ENCODE measurements at regions not wholly inside any gene's neighbourhood (a gene's known extent, or its start where the extent isn't known, plus 50 kb on each side); places are given as distances from the start of the nearest gene placed in this dataset.

DNA sequence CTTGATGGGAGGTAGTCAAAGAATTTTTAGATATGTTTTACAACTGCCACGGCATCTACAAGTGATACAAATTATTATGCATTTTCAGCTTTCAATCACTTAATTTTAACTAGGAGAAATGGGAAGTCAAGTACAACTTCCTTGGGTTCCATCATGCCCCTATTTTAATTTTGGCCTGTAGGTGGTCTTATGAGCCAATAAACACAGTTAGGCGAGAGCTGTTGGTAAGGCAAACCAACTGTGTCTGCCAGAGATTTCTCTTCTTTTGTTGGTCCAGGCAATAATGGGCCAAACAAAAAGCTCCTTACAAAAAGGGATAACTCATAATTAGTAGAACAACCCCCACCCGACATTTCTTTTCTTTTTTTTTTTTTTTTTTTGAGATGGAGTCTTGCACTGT is 63.3 kb upstream of the ARX start:
- intact Hi-C loops (cut with DNase I): no loop called here
- TF ChIP-seq CTCF (IDR thresholded peaks at IDR 0.05) (no peak), POLR2A (IDR thresholded peaks at IDR 0.05) (no peak), POLR2AphosphoS5 (IDR thresholded peaks at IDR 0.05; ENCODE audit: insufficient read depth in 1 of 2, low read depth in 1 of 2) (no peak)
- Histone ChIP-seq H3K27ac (no peak overlapping the region), H3K27me3 (no peaks in the 10 kb centered on the region), H3K36me3 (no peaks in the 10 kb centered on the region), H3K9me3 (no peaks in the 10 kb centered on the region), H3K4me1 (no peaks in the 10 kb centered on the region), H3K4me3 (no peak overlapping the region)
- DNase-seq (ENCODE audit: extremely low spot score in 2 of 2): no peak

GRCh38 chrX:25076941-25077500 is 61.3 kb upstream of the ARX start:
- H3K9me3 ChIP-seq: no peaks in the 10 kb centered on the region
- no peaks in the 10 kb centered on the region for H3K36me3 ChIP-seq
- intact Hi-C loops (cut with DNase I): no loop called here
- no peaks in the 10 kb centered on the region for H3K4me1 ChIP-seq
- no peak overlapping the region for H3K27ac ChIP-seq
- no peak overlapping the region for H3K4me3 ChIP-seq
- no peaks in the 10 kb centered on the region for H3K27me3 ChIP-seq
- TF ChIP-seq POLR2AphosphoS5 (IDR thresholded peaks at IDR 0.05; ENCODE audit: insufficient read depth in 1 of 2, low read depth in 1 of 2) (no peak), CTCF (IDR thresholded peaks at IDR 0.05) (no peak), POLR2A (IDR thresholded peaks at IDR 0.05) (no peak)
- no peak for DNase-seq (ENCODE audit: extremely low spot score in 2 of 2)

DNA sequence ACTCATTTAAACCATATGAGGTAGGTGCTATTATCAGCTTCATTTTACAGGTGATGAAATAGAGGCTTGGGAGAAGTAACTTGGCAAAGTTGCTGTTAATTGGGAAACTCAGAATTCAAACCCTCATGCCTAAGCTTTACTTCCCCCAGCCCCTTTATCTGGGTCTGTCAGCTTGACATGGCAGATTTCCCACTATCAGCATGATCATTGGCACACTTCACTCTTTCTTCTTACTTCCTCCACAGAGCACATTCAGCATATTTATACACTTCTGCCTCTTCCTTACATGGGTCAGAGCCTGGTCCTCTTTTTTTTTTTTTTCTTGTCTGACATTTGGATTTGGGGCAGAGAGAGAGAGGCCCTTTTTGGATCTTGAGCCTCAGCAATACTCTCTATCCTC is 56.5 kb upstream of the ARX start:
- Histone ChIP-seq H3K4me1 (no peaks in the 10 kb centered on the region), H3K9me3 (no peaks in the 10 kb centered on the region), H3K27me3 (no peaks in the 10 kb centered on the region), H3K36me3 (no peaks in the 10 kb centered on the region), H3K4me3 (no peak overlapping the region), H3K27ac (no peak overlapping the region)
- TF ChIP-seq POLR2A (IDR thresholded peaks at IDR 0.05): no peak
- no peak for TF ChIP-seq CTCF (IDR thresholded peaks at IDR 0.05)
- no peak for TF ChIP-seq POLR2AphosphoS5 (IDR thresholded peaks at IDR 0.05; ENCODE audit: insufficient read depth in 1 of 2, low read depth in 1 of 2)
- no peak for DNase-seq (ENCODE audit: extremely low spot score in 2 of 2)
- intact Hi-C loops (cut with DNase I): no loop called here

- Histone ChIP-seq H3K9me3 (no peaks in the 10 kb centered on the region), H3K27me3 (no peaks in the 10 kb centered on the region), H3K27ac (no peak overlapping the region), H3K4me3 (no peak overlapping the region), H3K36me3 (no peaks in the 10 kb centered on the region), H3K4me1 (no peaks in the 10 kb centered on the region)
- intact Hi-C loops (cut with DNase I): no loop called here
- no peak for DNase-seq (ENCODE audit: extremely low spot score in 2 of 2)
- TF ChIP-seq CTCF (IDR thresholded peaks at IDR 0.05) (no peak), POLR2A (IDR thresholded peaks at IDR 0.05) (no peak), POLR2AphosphoS5 (IDR thresholded peaks at IDR 0.05; ENCODE audit: insufficient read depth in 1 of 2, low read depth in 1 of 2) (no peak)
These were observed 54.3 kb upstream of the ARX start for GRCh38 chrX:25070038-25070437.

DNA sequence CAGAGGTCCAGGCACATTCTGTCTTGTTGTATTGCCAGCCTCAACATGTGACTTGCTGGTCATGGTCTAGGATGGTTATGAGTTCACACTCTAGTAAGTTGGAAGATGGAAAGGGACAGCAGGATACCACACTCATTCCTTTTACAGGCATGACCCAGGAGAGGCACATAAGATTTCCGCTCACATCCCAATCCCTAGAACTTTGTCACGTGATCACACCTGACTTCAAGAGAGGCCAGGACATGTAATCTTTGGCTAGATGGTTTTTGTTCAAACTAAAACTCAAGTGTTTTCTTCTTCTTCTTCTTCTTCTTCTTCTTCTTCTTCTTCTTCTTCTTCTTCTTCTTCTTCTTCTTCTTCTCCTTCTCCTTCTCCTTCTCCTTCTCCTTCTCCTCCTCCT is 53.4 kb upstream of the ARX start:
- intact Hi-C loops (cut with DNase I): no loop called here
- Histone ChIP-seq H3K4me3 (no peak overlapping the region), H3K36me3 (no peaks in the 10 kb centered on the region), H3K4me1 (no peaks in the 10 kb centered on the region), H3K27ac (no peak overlapping the region), H3K9me3 (no peaks in the 10 kb centered on the region), H3K27me3 (no peaks in the 10 kb centered on the region)
- DNase-seq (ENCODE audit: extremely low spot score in 2 of 2): no peak
- TF ChIP-seq CTCF (IDR thresholded peaks at IDR 0.05) (no peak), POLR2AphosphoS5 (IDR thresholded peaks at IDR 0.05; ENCODE audit: insufficient read depth in 1 of 2, low read depth in 1 of 2) (no peak), POLR2A (IDR thresholded peaks at IDR 0.05) (no peak)

All from vagina (tissue), 2 donors.